Stomach (tissue), 8 donors: ENCODE measurements at regions not wholly inside any gene's neighbourhood (a gene's known extent, or its start where the extent isn't known, plus 50 kb on each side); places are given as distances from the start of the nearest gene placed in this dataset.
A peak's percentile ranks its signal among the peaks of the same experiment; 100 is the strongest.
"Not testable (repeated sequence)": the region's sequence is repeated elsewhere in the genome, so short reads cannot be mapped to it uniquely, and the experiment has no call there.

Experiments
- DNase-seq, 2 donors: peaks; one replicate each; pipeline versions ENCODE4 v3.0.0 to v3.0.0-alpha.2; 2013 to 2019
- H3K27ac ChIP-seq, 5 donors: fragments of 200-600 bp in 4 of 5; sonication (generic) in 4 of 5; one replicate each; pipeline ENCODE4 v1.5.1; 2013 to 2019; ENCODE audit warnings: mild to moderate bottlenecking in 1 of 5, moderate library complexity in 1 of 5
- H3K27me3 ChIP-seq, 3 donors: fragments of 200-600 bp; sonication (generic); one replicate each; pipeline ENCODE4 v1.5.1; 2017 to 2019; ENCODE audit warnings: mixed run types in 1 of 3
- H3K36me3 ChIP-seq, 4 donors: fragments of 200-600 bp; sonication (generic); 1 replicate in 3 of 4; 2 replicates in 1 of 4; pipeline ENCODE4 v1.5.1; 2016 to 2019
- H3K4me1 ChIP-seq, 4 donors: fragments of 200-600 bp; sonication (generic); one replicate each; pipeline ENCODE4 v1.5.1; 2016 to 2019
- H3K4me3 ChIP-seq, 4 donors: fragments of 200-600 bp; sonication (generic) in 3 of 4; one replicate each; pipeline ENCODE4 v1.5.1; 2016 to 2019; ENCODE audit warnings: mild to moderate bottlenecking in 1 of 4
- H3K9me3 ChIP-seq, 4 donors: fragments of 200-600 bp; sonication (generic); one replicate each; pipeline ENCODE4 v1.5.1; 2016 to 2019
- CTCF ChIP-seq, 7 experiments: fragments of 450-650 bp in 4 of 7; fragments of 200-600 bp in 3 of 7; sonication (generic) in 3 of 7; IDR thresholded peaks; one replicate each; pipeline ENCODE4 v1.5.1; 2016 to 2019; ENCODE audit warnings: antibody characterized with exemption in 7 of 7, control low read depth in 2 of 7, mild to moderate bottlenecking in 1 of 7
- EP300 ChIP-seq: sonication (generic); formaldehyde crosslinking; IDR thresholded peaks from one replicate; pipeline ENCODE4 v1.6.1; 2017; ENCODE audit warnings: antibody characterized with exemption
- POLR2A ChIP-seq, 4 donors: fragments of 450-650 bp; IDR thresholded peaks; one replicate each; pipeline ENCODE4 v1.6.1; 2016; ENCODE audit warnings: antibody characterized with exemption in 4 of 4, control low read depth in 2 of 4, mild to moderate bottlenecking in 1 of 4, moderate library complexity in 1 of 4
- POLR2AphosphoS5 ChIP-seq, 3 donors: sonication (generic); formaldehyde crosslinking; IDR thresholded peaks; one replicate each; pipeline ENCODE4 v1.6.1; 2016; ENCODE audit warnings: antibody characterized with exemption in 3 of 3
- WGBS, 5 donors: extraction: QIAGEN DNeasy Blood & Tissue Kit in 3 of 5; methylation state at CpG; one replicate each; pipeline versions ENCODE4 v1.1.5 to v1.1.7; 2013 to 2018; 5-methylcytosine and 5-hydroxymethylcytosine counted together
- intact Hi-C: fragments of 100-400 bp; cut with DNase I; formaldehyde crosslinking; loops from one replicate; pipeline ENCODE4 v1.15.1; 2023; ENCODE audit warnings: low total_unique reads
- donor health status: healthy with polysubstance abuse.
- donor health status: Bipolar disorder and iron deficiency.
- donor health status: healthy.

GRCh38 chr1:121443001-121443540 lies 258.3 kb downstream of the SRGAP2C start:
- H3K4me1 ChIP-seq: no peaks in the 10 kb centered on the region

DNA sequence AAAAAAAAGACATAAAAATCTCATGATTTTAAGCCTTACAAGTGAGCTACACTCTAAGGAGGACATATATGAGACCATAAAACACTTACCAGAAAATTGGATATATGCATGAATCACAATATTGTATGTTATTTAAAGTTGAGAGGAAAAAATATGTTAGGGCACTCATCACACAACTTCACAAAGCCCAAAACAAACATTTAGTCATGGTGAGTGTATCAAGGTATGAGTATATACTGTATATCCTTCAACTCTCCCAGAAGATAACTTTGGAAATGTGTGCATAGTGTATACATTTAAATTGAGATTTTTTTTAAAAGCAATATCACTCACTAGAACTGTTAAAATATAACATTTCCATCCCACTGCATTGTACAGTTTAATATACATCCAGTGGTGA lies 259.3 kb downstream of the SRGAP2C start:
- no peak for TF ChIP-seq POLR2AphosphoS5 (IDR thresholded peaks at IDR 0.05)
- TF ChIP-seq POLR2A (IDR thresholded peaks at IDR 0.05): no peak
- no peak for TF ChIP-seq EP300
- Histone ChIP-seq H3K27ac (no peak overlapping the region), H3K4me1 (no peaks in the 10 kb centered on the region), H3K9me3 (no peaks in the 10 kb centered on the region), H3K36me3 (no peaks in the 10 kb centered on the region), H3K4me3 (no peak overlapping the region), H3K27me3 (no peaks in the 10 kb centered on the region)
- intact Hi-C loops: no loop called here
- DNase-seq: no peak

More at GRCh38 chr1:121443001-121443540, 258.3 kb downstream of the SRGAP2C start:
- no peaks in the 10 kb centered on the region for H3K9me3 ChIP-seq
- H3K27me3 ChIP-seq: no peaks in the 10 kb centered on the region
- DNase-seq: no peak
- no peak overlapping the region for H3K27ac ChIP-seq
- no peaks in the 10 kb centered on the region for H3K36me3 ChIP-seq
- WGBS, 5 donors: 68 to 81% (median 76%) methylated on average over 4 of the region's 4 CpGs
- H3K4me3 ChIP-seq: no peak overlapping the region
- no peak for TF ChIP-seq POLR2A (IDR thresholded peaks at IDR 0.05)
- TF ChIP-seq EP300: no peak
- no peak for TF ChIP-seq POLR2AphosphoS5 (IDR thresholded peaks at IDR 0.05)
- TF ChIP-seq CTCF (IDR thresholded peaks at IDR 0.05): no peak
- intact Hi-C loops: no loop called here

GRCh38 chr1:121445679-121446078 lies 260.9 kb downstream of the SRGAP2C start:
- intact Hi-C loops: no loop called here
- Histone ChIP-seq H3K27me3 (no peaks in the 10 kb centered on the region), H3K9me3 (no peaks in the 10 kb centered on the region), H3K4me1 (no peaks in the 10 kb centered on the region), H3K4me3 (no peak overlapping the region), H3K36me3 (no peaks in the 10 kb centered on the region), H3K27ac (no peak overlapping the region)
- no peak for DNase-seq
- TF ChIP-seq CTCF (IDR thresholded peaks at IDR 0.05): no peak
- no peak for TF ChIP-seq EP300
- no peak for TF ChIP-seq POLR2A (IDR thresholded peaks at IDR 0.05)
- TF ChIP-seq POLR2AphosphoS5 (IDR thresholded peaks at IDR 0.05): no peak

DNA sequence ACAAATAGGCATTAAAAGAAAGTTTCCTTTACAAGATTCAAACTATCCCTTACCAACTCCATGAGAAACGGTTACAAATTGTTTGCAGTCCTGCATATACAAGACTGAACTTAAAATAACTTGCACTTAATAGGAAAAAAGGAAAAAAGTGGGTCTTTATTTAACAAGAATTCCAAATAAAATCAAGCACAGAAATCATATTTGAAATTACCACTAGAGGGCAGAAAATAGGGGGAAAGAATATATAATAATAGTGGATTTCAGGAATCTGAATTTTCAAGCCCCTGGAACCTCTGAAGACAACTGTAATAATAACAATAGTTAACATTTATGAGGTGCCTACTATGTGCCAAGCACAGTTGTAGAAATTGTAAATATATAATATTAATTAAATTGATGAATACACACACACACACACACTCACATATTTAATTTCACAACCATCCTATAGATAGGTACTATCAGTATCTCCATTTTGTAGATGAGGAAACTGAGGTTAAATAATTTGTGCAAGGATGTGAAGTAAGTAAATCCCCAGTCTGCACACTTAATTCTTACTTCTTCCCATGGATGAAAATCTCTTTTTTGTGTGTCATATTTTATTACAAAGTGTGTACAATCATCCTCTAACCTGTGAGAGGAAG lies 262.6 kb downstream of the SRGAP2C start:
- H3K9me3 ChIP-seq, H3K4me3 ChIP-seq, H3K36me3 ChIP-seq, H3K4me1 ChIP-seq, H3K27me3 ChIP-seq, DNase-seq, H3K27ac ChIP-seq, intact Hi-C loops: not testable (repeated sequence)
- TF ChIP-seq CTCF (IDR thresholded peaks at IDR 0.05): peak in 3 of 7 experiments; percentile 19 to 63 (median 51)
- 0 to 19% (median 5%) methylated on average over 1 of the region's 1 CpG for WGBS, 5 donors

DNA sequence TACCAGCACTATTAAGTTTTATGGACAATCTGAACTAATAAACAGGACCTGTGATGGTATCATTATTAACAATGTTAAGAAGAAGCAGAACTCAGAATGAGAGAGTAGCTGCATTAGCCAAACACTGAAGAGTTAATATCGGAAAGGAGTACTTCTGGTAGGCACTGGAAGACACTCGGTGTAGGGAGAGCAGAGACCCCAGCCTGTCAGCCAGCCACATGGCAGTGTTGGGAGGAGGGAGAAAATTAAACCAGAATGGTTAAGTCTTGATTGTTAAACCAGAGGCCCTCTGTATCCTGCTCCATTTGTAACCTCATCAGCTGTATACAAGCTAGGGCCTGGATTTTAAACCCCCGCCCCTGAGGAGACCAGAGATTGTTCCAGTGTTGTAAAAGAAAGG lies 263.3 kb downstream of the SRGAP2C start:
- H3K36me3 ChIP-seq, H3K27ac ChIP-seq, H3K27me3 ChIP-seq, intact Hi-C loops, H3K4me1 ChIP-seq, DNase-seq, H3K4me3 ChIP-seq, H3K9me3 ChIP-seq: not testable (repeated sequence)
- WGBS, 5 donors: 79 to 92% (median 84%) methylated on average over 3 of the region's 3 CpGs
